ENCODE measurements at regions not wholly inside any gene's neighbourhood (a gene's known extent, or its start where the extent isn't known, plus 50 kb on each side); places are given as distances from the start of the nearest gene placed in this dataset.
"Not testable (repeated sequence)": the region's sequence is repeated elsewhere in the genome, so short reads cannot be mapped to it uniquely, and the experiment has no call there.

GRCh38 chr1:149228672-149229585 lies 125.6 kb upstream of the NBPF9 start:
- H3K4me1 Mint-ChIP-seq (ENCODE audit: low read depth, unreplicated experiment); H3K27me3 Mint-ChIP-seq (ENCODE audit: unreplicated experiment); BruUV-seq (replicated peaks); H3K4me3 Mint-ChIP-seq (ENCODE audit: low read depth, unreplicated experiment); CTCF ChIA-PET; DNase-seq; H3K9me3 Mint-ChIP-seq (ENCODE audit: low read depth, unreplicated experiment); H3K36me3 Mint-ChIP-seq (ENCODE audit: insufficient read depth, unreplicated experiment); intact Hi-C loops (cut with micrococcal nuclease; ENCODE audit: unreplicated experiment); H3K27ac Mint-ChIP-seq (ENCODE audit: unreplicated experiment): not testable (repeated sequence)

DNA sequence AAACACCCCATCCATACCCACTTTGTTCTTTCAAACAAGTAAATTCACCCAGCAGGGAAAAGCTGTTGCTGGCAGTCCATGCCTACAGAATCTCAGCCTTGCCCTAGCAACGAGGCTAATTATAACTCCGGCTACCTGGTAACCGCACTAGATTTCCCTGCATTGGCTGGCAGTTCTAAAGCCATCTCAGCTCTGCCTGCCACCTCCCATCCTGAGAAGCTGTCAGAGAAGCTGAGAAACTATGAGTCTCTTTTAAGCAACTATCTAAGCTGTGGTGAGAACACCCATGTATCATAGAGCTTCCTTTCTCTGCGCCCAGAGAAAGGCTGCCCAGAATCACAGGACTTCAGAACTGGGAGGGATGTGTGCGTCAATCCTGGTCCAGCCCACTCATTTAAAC lies 126.5 kb upstream of the NBPF9 start:
- H3K27ac Mint-ChIP-seq (ENCODE audit: unreplicated experiment); CTCF ChIA-PET; H3K4me3 Mint-ChIP-seq (ENCODE audit: low read depth, unreplicated experiment); DNase-seq; H3K4me1 Mint-ChIP-seq (ENCODE audit: low read depth, unreplicated experiment); H3K9me3 Mint-ChIP-seq (ENCODE audit: low read depth, unreplicated experiment); H3K36me3 Mint-ChIP-seq (ENCODE audit: insufficient read depth, unreplicated experiment); BruUV-seq (replicated peaks); H3K27me3 Mint-ChIP-seq (ENCODE audit: unreplicated experiment); intact Hi-C loops (cut with micrococcal nuclease; ENCODE audit: unreplicated experiment): not testable (repeated sequence)

- H3K27ac Mint-ChIP-seq (ENCODE audit: unreplicated experiment); H3K9me3 Mint-ChIP-seq (ENCODE audit: low read depth, unreplicated experiment); H3K4me1 Mint-ChIP-seq (ENCODE audit: low read depth, unreplicated experiment); BruUV-seq (replicated peaks); intact Hi-C loops (cut with micrococcal nuclease; ENCODE audit: unreplicated experiment); H3K36me3 Mint-ChIP-seq (ENCODE audit: insufficient read depth, unreplicated experiment); CTCF ChIA-PET; H3K4me3 Mint-ChIP-seq (ENCODE audit: low read depth, unreplicated experiment); H3K27me3 Mint-ChIP-seq (ENCODE audit: unreplicated experiment); DNase-seq: not testable (repeated sequence)
Observed at GRCh38 chr1:149234926-149235914, 131.9 kb upstream of the NBPF9 start.

- DNase-seq; H3K36me3 Mint-ChIP-seq (ENCODE audit: insufficient read depth, unreplicated experiment); intact Hi-C loops (cut with micrococcal nuclease; ENCODE audit: unreplicated experiment); H3K27me3 Mint-ChIP-seq (ENCODE audit: unreplicated experiment); CTCF ChIA-PET; H3K4me3 Mint-ChIP-seq (ENCODE audit: low read depth, unreplicated experiment); BruUV-seq (replicated peaks); H3K4me1 Mint-ChIP-seq (ENCODE audit: low read depth, unreplicated experiment); H3K9me3 Mint-ChIP-seq (ENCODE audit: low read depth, unreplicated experiment); H3K27ac Mint-ChIP-seq (ENCODE audit: unreplicated experiment): not testable (repeated sequence)
Observed at GRCh38 chr1:149237515-149237914, 134.2 kb upstream of the NBPF9 start.

DNA sequence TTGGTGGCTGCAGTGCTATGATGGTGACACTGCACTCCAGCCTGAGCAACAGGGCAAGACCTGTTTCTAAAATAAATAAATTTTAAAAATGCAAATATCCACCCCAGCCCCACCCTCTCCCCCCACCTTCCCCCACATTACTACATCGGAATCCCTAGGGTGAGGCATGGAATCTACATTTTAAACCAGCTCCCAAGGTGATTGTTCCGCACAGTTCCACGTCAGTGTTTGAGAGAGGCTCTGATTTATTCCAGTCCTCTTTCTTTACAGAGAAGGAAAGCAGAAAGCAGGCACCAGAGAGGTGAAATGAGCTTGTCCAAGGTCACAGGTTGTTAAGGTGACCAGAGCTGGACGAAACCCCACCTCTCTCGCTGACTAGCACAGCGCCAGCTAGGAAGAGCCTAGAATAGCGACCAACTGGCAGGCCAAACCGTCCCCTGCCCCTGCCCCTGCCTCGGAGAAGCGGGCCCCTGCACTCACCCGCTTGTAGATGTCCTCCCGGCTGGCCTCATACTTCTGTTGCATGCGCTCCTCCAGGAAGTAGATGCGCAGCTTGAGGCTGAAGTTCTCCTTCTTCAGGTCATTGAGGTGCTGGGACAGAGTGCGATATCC lies 136.7 kb upstream of the NBPF9 start:
- H3K4me1 Mint-ChIP-seq (ENCODE audit: low read depth, unreplicated experiment); DNase-seq; H3K36me3 Mint-ChIP-seq (ENCODE audit: insufficient read depth, unreplicated experiment); H3K4me3 Mint-ChIP-seq (ENCODE audit: low read depth, unreplicated experiment); intact Hi-C loops (cut with micrococcal nuclease; ENCODE audit: unreplicated experiment); H3K27me3 Mint-ChIP-seq (ENCODE audit: unreplicated experiment); H3K27ac Mint-ChIP-seq (ENCODE audit: unreplicated experiment); H3K9me3 Mint-ChIP-seq (ENCODE audit: low read depth, unreplicated experiment); CTCF ChIA-PET; BruUV-seq (replicated peaks): not testable (repeated sequence)

DNA sequence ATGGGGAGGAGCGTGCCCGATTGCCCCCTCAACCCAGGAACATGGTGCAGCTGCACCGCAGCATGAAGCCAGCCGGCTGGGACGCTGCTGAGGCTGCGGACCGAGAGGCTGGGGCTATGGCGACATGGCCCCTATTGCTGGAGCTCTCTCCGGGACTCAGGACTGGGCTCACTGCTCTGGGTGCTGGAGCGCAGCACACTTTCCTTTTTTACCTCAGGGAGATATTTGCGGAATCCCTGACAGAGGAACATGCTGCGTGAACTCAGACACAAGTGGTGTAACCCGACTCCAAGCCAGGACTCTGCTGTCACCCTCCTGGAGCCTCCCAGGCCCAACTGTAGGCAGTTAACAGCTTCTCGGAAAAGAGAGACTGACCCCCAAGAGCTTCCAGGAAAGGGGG lies 137.2 kb upstream of the NBPF9 start:
- intact Hi-C loops (cut with micrococcal nuclease; ENCODE audit: unreplicated experiment); BruUV-seq (replicated peaks); H3K9me3 Mint-ChIP-seq (ENCODE audit: low read depth, unreplicated experiment); H3K27me3 Mint-ChIP-seq (ENCODE audit: unreplicated experiment); H3K27ac Mint-ChIP-seq (ENCODE audit: unreplicated experiment); CTCF ChIA-PET; H3K36me3 Mint-ChIP-seq (ENCODE audit: insufficient read depth, unreplicated experiment); H3K4me3 Mint-ChIP-seq (ENCODE audit: low read depth, unreplicated experiment); DNase-seq; H3K4me1 Mint-ChIP-seq (ENCODE audit: low read depth, unreplicated experiment): not testable (repeated sequence)

- CTCF ChIA-PET; BruUV-seq (replicated peaks); DNase-seq; H3K4me1 Mint-ChIP-seq (ENCODE audit: low read depth, unreplicated experiment); H3K9me3 Mint-ChIP-seq (ENCODE audit: low read depth, unreplicated experiment); H3K27me3 Mint-ChIP-seq (ENCODE audit: unreplicated experiment); H3K36me3 Mint-ChIP-seq (ENCODE audit: insufficient read depth, unreplicated experiment); H3K27ac Mint-ChIP-seq (ENCODE audit: unreplicated experiment); intact Hi-C loops (cut with micrococcal nuclease; ENCODE audit: unreplicated experiment); H3K4me3 Mint-ChIP-seq (ENCODE audit: low read depth, unreplicated experiment): not testable (repeated sequence)
Observed at GRCh38 chr1:149241272-149241671, 137.9 kb upstream of the NBPF9 start.

DNA sequence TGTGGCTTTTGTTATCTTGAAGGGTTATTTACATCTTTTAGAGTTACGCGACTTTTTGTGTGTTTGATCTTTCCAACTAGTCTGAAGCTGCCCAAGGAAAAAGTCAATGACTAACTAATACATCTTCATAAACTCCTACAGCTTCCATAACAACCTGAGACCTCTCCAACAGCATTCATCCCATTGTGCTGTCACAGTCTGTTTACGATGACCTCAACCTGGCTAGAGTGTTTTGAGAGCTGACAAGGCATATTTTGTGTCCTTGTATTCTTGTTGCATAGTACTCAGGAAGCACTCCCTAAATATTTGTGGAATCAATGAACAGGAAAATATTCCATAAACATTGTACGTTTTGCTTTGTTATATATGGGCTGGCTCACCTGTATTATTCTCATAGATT lies 140.2 kb upstream of the NBPF9 start:
- H3K27ac Mint-ChIP-seq (ENCODE audit: unreplicated experiment); BruUV-seq (replicated peaks); intact Hi-C loops (cut with micrococcal nuclease; ENCODE audit: unreplicated experiment); H3K27me3 Mint-ChIP-seq (ENCODE audit: unreplicated experiment); CTCF ChIA-PET; H3K4me1 Mint-ChIP-seq (ENCODE audit: low read depth, unreplicated experiment); H3K36me3 Mint-ChIP-seq (ENCODE audit: insufficient read depth, unreplicated experiment); H3K9me3 Mint-ChIP-seq (ENCODE audit: low read depth, unreplicated experiment); H3K4me3 Mint-ChIP-seq (ENCODE audit: low read depth, unreplicated experiment); DNase-seq: not testable (repeated sequence)

- DNase-seq; H3K4me1 Mint-ChIP-seq (ENCODE audit: low read depth, unreplicated experiment); H3K27ac Mint-ChIP-seq (ENCODE audit: unreplicated experiment); H3K27me3 Mint-ChIP-seq (ENCODE audit: unreplicated experiment); BruUV-seq (replicated peaks); H3K4me3 Mint-ChIP-seq (ENCODE audit: low read depth, unreplicated experiment); H3K9me3 Mint-ChIP-seq (ENCODE audit: low read depth, unreplicated experiment); H3K36me3 Mint-ChIP-seq (ENCODE audit: insufficient read depth, unreplicated experiment); CTCF ChIA-PET; intact Hi-C loops (cut with micrococcal nuclease; ENCODE audit: unreplicated experiment): not testable (repeated sequence)
Observed at GRCh38 chr1:149244621-149245020, 141.3 kb upstream of the NBPF9 start.

Data from Calu3 (cell line).